Testis (tissue), 2 donors: ENCODE measurements at regions not wholly inside any gene's neighbourhood (a gene's known extent, or its start where the extent isn't known, plus 50 kb on each side); places are given as distances from the start of the nearest gene placed in this dataset.
"Not testable (repeated sequence)": the region's sequence is repeated elsewhere in the genome, so short reads cannot be mapped to it uniquely, and the experiment has no call there.

Source experiments
- CTCF ChIP-seq, 3 experiments: fragments of 450-650 bp in 2 of 3; fragments of 200-600 bp in 1 of 3; sonication (generic) in 1 of 3; IDR thresholded peaks; one replicate each; pipeline ENCODE4 v1.5.1; 2016 to 2019; ENCODE audit warnings: antibody characterized with exemption in 3 of 3, mild to moderate bottlenecking in 2 of 3, moderate library complexity in 1 of 3
- POLR2A ChIP-seq: fragments of 450-650 bp; IDR thresholded peaks from one replicate; pipeline ENCODE4 v1.6.1; 2017; ENCODE audit warnings: antibody characterized with exemption, mild to moderate bottlenecking, moderate library complexity

- TF ChIP-seq CTCF (IDR thresholded peaks at IDR 0.05); POLR2A: not testable (repeated sequence)
Measured at GRCh38 chr4:11996581-11996980, 567.9 kb upstream of the HS3ST1 start.
